ENCODE measurements at regions not wholly inside any gene's neighbourhood (a gene's known extent, or its start where the extent isn't known, plus 50 kb on each side); places are given as distances from the start of the nearest gene placed in this dataset.

GRCh38 chr4:156313497-156313896 is 359.8 kb upstream of the CTSO start:
- TF ChIP-seq POLR2AphosphoS5 (IDR thresholded peaks at IDR 0.05; ENCODE audit: low read depth, low read length) (no peak), POLR2A (IDR thresholded peaks at IDR 0.05; ENCODE audit: borderline replicate concordance, extremely low read depth, insufficient read depth, insufficient read length) (no peak), CTCF (IDR thresholded peaks at IDR 0.05 in 2 of 3, conservative IDR thresholded peaks at IDR 0.05 in 1 of 3; ENCODE audit: borderline replicate concordance in 1 of 3, insufficient read depth in 1 of 3, low read depth in 2 of 3, low read length in 2 of 3) (no peak), REST (IDR thresholded peaks at IDR 0.05; ENCODE audit: low read depth) (no peak), RAD21 (IDR thresholded peaks at IDR 0.05; ENCODE audit: low read depth) (no peak), YY1 (IDR thresholded peaks at IDR 0.05; ENCODE audit: extremely low read depth, insufficient replicate concordance, low read depth, low read length) (no peak), ZBTB33 (IDR thresholded peaks at IDR 0.05; ENCODE audit: extremely low read depth, insufficient replicate concordance, low read length) (no peak), CEBPB (IDR thresholded peaks at IDR 0.05; ENCODE audit: low read depth) (no peak), EZH2phosphoT487 (IDR thresholded peaks at IDR 0.05; ENCODE audit: borderline replicate concordance) (no peak), SIN3A (IDR thresholded peaks at IDR 0.05; ENCODE audit: low read depth) (no peak), EZH2 (IDR thresholded peaks at IDR 0.05) (no peak), SP1 (IDR thresholded peaks at IDR 0.05; ENCODE audit: low read depth) (no peak), JUND (IDR thresholded peaks at IDR 0.05) (no peak)

Data from HCT116 (cell line).